GM19099 (cell line): ENCODE measurements at regions not wholly inside any gene's neighbourhood (a gene's known extent, or its start where the extent isn't known, plus 50 kb on each side); places are given as distances from the start of the nearest gene placed in this dataset.

Experiments used
- POLR2A ChIP-seq: IDR thresholded peaks from 3 replicates; pipeline ENCODE4 v1.6.1; 2011; ENCODE audit warnings: low read depth; ENCODE audit not compliant: insufficient read length; ENCODE audit errors: extremely low read depth

GRCh38 chr18:46353460-46353859 lies 249.3 kb downstream of the HAUS1 start:
- no peak for TF ChIP-seq POLR2A

DNA sequence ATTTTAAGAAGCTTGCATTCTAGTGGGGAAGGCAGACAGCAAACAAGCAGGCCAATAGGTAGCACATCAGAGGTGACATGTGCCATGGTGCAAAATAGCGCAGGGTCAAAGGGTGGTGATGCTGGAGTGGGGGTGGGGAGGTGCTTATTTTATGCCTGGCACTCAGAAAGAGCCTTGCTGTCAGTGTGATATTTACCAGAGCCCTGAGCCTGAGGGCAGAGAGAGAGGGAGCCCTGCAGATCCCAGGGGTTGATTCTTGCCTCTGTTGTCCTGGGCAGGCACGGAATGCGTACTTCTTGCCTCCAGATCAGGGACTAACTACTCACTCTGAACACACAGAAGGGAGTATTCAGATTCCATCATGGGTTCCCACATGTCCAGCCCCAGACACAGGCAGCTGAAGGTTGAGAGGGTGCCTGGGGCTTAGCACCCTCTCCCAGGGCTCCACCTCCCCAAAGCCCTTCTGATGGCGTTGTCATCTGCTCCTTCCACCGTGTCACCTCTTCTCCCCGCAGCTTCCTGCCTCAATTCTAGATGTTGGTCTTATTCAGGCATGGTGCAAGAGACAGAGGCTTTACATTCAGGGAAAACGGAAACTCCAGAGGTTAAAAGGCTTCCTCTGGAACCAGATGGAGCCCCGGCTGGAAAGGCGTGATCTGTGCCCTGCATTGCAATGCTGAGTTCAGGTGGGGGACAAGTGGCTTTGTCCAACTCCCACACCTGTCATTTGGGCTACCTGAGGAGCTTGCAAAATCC lies 252.3 kb downstream of the HAUS1 start:
- no peak for TF ChIP-seq POLR2A

- no peak for TF ChIP-seq POLR2A
Observed at GRCh38 chr18:46360102-46360699, 256.0 kb downstream of the HAUS1 start.

- TF ChIP-seq POLR2A = no peak
Observed at GRCh38 chr18:46360866-46361265, 256.7 kb downstream of the HAUS1 start.

DNA sequence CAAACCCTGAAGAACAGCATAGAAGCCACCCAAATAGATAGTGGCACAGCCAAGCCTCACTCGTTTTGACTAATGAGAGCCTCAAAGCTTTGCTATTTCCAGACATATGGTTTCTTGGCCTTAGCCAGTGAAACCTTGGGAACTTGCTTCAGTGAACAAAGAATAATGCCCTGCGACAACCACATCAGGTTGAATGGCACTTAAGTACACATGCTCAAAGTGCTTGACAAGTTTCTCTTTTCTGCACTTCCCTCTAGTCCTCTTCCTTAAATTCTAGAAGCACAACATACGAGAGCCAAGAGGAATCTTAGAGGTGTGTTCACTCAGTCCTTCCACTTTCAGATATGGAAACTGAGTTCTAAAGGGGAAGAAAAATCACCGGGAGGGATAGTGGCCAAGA lies 258.3 kb downstream of the HAUS1 start:
- no peak for TF ChIP-seq POLR2A

GRCh38 chr18:46364048-46364447 lies 259.9 kb downstream of the HAUS1 start:
- TF ChIP-seq POLR2A = no peak

DNA sequence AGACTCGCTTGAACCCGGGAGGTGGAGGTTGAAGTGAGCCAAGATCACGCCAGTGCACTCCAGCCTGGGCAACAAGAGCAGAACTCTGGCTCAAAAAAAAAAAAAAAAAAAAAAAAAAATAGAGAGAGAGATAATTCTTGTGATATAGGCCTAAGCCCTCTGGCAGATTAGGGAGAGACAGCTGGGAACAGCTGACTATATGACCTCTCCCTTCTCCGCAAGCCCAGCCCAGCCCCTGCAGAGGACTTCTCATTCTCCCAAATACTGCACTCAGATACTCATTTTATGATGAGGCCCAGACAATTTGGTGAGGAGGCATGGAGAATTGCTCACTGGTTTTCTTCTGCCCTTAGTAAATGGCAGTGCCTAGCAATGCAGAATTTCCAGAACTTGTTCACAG lies 262.0 kb downstream of the HAUS1 start:
- TF ChIP-seq POLR2A = no peak

DNA sequence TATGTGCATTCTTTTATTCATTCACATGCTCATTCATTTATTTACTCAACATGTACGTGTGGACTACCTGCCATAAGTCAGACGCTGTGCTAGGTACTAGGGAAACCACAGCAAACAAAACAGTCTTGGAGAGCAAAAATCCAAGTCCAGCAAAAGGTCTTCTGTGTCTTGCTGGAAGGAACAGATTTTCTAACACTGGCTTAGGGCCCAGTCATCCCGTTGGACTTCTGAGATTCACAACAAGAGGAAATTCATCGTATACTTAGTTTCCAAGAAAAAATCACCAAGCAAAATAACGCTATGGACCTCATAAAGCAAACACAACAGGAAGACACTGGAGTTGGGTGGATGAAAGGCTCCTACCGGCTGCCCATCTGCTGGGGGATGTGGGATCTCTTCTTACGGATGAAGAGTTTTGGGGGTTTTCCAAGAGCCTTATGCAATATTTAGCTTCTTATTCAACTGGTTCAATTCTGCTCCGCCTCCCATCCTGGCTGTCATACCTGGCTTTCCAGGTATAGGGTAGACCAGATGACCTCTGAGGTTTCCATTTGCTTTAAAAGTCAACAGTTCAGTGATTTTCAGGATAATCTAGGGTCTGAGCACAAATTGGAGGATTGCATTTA lies 262.7 kb downstream of the HAUS1 start:
- no peak for TF ChIP-seq POLR2A

DNA sequence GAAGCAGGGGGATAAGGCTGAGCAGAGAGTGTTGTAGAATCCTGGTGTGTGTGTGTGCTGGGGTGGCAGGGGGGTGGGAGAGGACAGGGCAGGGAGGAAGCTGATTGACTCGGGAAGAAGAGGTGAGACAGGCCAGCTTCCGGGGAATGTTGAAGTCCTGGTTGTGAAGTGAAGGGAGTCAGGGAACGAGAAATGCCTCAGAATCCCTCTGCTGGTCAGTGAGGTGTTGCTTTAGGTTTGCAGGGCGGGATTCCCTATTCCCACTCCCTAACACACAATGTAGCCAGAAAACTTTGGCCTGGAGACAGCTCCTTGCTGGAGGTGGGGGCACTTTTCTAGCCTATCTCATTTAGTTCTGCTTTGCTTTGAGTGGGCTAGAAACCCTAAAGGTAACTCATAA lies 265.1 kb downstream of the HAUS1 start:
- TF ChIP-seq POLR2A = no peak

GRCh38 chr18:46370898-46371297 lies 266.7 kb downstream of the HAUS1 start:
- TF ChIP-seq POLR2A = no peak

GRCh38 chr18:46372670-46373069 lies 268.5 kb downstream of the HAUS1 start:
- no peak for TF ChIP-seq POLR2A

DNA sequence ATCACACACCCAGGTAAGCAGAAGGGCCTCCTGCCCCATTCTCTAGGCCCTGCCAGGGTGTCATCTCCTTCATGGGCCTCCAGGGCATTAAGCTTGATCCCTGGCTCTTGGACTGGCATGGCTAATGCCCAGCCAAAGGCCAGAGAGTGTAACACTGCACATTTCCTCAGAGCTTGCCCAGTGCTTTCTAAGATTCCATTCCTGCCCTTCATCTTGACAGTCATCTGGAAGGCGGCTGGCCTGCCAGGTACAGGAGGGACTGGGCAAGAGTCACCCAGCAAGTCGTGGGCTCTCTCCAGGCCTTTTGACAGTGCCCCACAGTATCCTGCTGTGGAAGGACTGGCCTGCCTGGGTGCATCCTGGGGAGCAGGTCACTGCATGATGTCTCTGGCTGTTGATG lies 268.9 kb downstream of the HAUS1 start:
- no peak for TF ChIP-seq POLR2A

DNA sequence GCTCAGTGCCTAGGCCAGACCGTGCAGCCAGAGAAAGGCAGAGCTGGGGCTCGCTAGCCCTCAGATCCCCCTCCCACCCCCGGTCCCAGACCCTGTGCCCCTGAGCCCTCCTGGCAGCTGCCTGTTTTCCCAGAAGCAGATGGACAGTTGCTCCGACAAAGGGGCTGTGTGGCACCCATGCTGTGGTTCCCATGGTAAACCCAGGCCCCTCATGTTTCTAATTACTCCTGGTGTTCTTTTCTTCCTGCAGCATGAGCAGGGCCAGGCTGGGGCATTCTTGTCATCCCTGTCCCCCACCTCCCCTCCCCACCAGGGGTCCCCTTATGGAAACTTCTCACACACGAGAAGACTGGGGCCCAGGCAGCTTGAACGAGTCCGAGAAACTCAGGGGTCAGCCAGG lies 269.6 kb downstream of the HAUS1 start:
- TF ChIP-seq POLR2A = no peak

DNA sequence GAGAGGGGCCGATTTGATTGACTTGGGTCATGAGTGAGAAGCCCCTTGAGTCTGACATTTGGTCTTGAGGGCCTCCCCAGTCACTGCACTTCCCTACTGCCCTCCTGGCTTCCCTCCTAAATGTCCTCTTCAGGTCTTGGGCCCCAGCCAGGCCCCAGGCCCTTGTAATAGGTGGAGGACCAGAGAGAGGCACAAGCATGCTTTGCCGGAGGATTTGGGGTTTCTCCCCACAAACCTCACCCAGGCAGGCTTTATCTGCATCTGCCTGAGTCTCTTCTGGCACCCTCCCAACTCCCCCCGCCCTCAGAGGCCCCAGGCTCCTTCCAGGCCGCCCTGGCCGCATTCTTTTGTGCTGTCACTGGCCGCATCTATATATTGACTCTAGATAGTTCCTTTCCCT lies 270.7 kb downstream of the HAUS1 start:
- TF ChIP-seq POLR2A = no peak

- no peak for TF ChIP-seq POLR2A
Observed at GRCh38 chr18:46377557-46377956, 273.4 kb downstream of the HAUS1 start.

GRCh38 chr18:46378126-46378863 lies 274.1 kb downstream of the HAUS1 start:
- TF ChIP-seq POLR2A = no peak

DNA sequence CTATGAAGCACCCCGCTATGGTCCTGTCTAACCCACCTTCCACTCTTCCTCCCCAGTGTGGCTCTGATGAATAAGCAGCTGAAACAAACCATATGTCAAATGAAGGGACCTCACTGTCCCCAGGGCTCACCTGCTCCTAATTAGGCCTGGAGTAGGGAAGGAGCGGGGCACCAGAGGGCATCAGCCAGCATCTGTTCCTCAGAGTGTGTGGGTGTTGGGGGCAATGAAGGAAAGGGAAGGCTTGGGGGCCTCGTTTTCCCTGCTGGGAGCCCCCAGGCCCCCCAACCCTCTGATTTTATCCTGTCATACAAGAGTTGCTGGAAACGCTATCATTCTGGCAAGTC lies 274.7 kb downstream of the HAUS1 start:
- TF ChIP-seq POLR2A = no peak
